ENCODE measurements at regions not wholly inside any gene's neighbourhood (a gene's known extent, or its start where the extent isn't known, plus 50 kb on each side); places are given as distances from the start of the nearest gene placed in this dataset.

GRCh38 chr15:39310633-39311032 is 270.2 kb upstream of the THBS1 start:
- no peak overlapping the region for H3K4me3 ChIP-seq (ENCODE audit: control insufficient read depth, low read depth, low read length)
- TF ChIP-seq CTCF (conservative IDR thresholded peaks at IDR 0.05; ENCODE audit: control insufficient read depth, insufficient read depth, low read depth, low read length) = no peak
- peak; percentile 34 for DNase-seq (ENCODE audit: low read depth)

- H3K4me3 ChIP-seq (ENCODE audit: control insufficient read depth, low read depth, low read length) = no peak overlapping the region
- TF ChIP-seq CTCF (conservative IDR thresholded peaks at IDR 0.05; ENCODE audit: control insufficient read depth, insufficient read depth, low read depth, low read length) = peak; percentile 12
- peak; percentile 42 for DNase-seq (ENCODE audit: low read depth)
Observed at GRCh38 chr15:39312984-39313383, 267.9 kb upstream of the THBS1 start.

- H3K4me3 ChIP-seq (ENCODE audit: control insufficient read depth, low read depth, low read length) = no peak overlapping the region
- TF ChIP-seq CTCF (conservative IDR thresholded peaks at IDR 0.05; ENCODE audit: control insufficient read depth, insufficient read depth, low read depth, low read length) = no peak
- DNase-seq (ENCODE audit: low read depth) = no peak
Observed at GRCh38 chr15:39313467-39313866, 267.4 kb upstream of the THBS1 start.

GRCh38 chr15:39313881-39314280 is 267.0 kb upstream of the THBS1 start:
- no peak overlapping the region for H3K4me3 ChIP-seq (ENCODE audit: control insufficient read depth, low read depth, low read length)
- TF ChIP-seq CTCF (conservative IDR thresholded peaks at IDR 0.05; ENCODE audit: control insufficient read depth, insufficient read depth, low read depth, low read length) = no peak
- no peak for DNase-seq (ENCODE audit: low read depth)

GRCh38 chr15:39315206-39315850 is 265.6 kb upstream of the THBS1 start:
- H3K4me3 ChIP-seq (ENCODE audit: control insufficient read depth, low read depth, low read length) = no peak overlapping the region
- no peak for DNase-seq (ENCODE audit: low read depth)
- TF ChIP-seq CTCF (conservative IDR thresholded peaks at IDR 0.05; ENCODE audit: control insufficient read depth, insufficient read depth, low read depth, low read length) = no peak

GRCh38 chr15:39317225-39317624 is 263.7 kb upstream of the THBS1 start:
- no peak for DNase-seq (ENCODE audit: low read depth)
- no peak for TF ChIP-seq CTCF (conservative IDR thresholded peaks at IDR 0.05; ENCODE audit: control insufficient read depth, insufficient read depth, low read depth, low read length)
- H3K4me3 ChIP-seq (ENCODE audit: control insufficient read depth, low read depth, low read length) = no peak overlapping the region

- H3K4me3 ChIP-seq (ENCODE audit: control insufficient read depth, low read depth, low read length) = no peak overlapping the region
- DNase-seq (ENCODE audit: low read depth) = no peak
- no peak for TF ChIP-seq CTCF (conservative IDR thresholded peaks at IDR 0.05; ENCODE audit: control insufficient read depth, insufficient read depth, low read depth, low read length)
Observed at GRCh38 chr15:39318231-39318630, 262.6 kb upstream of the THBS1 start.
